ENCODE measurements at regions not wholly inside any gene's neighbourhood (a gene's known extent, or its start where the extent isn't known, plus 50 kb on each side); places are given as distances from the start of the nearest gene placed in this dataset.

- DNase-seq, result no peak
Measured at GRCh38 chr1:230011333-230012092, 55.5 kb upstream of the GALNT2 start.

GRCh38 chr1:230012093-230012393 is 55.0 kb upstream of the GALNT2 start:
- DNase-seq, result no peak

GRCh38 chr1:230012741-230013140 is 54.3 kb upstream of the GALNT2 start:
- DNase-seq, result no peak

DNA sequence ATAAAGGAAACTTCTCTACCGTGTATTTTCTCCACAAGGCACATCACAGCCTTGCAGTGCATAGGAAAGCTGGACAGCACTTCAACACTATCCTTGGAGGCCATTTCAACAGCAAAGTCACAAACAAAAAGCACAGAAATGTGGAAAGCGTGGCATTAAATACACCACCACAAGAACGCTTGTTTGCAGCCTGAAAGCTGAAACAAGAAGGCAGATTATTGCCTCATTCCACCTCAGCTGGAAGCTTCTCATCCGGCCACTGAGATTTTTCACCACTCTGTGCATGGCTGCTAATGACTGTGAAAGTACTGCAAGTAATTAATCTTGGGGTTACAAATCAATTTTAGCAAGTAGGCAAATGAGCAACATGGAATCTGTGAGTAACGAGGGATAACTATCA is 50.9 kb upstream of the GALNT2 start:
- no peak for DNase-seq
